ENCODE measurements at regions not wholly inside any gene's neighbourhood (a gene's known extent, or its start where the extent isn't known, plus 50 kb on each side); places are given as distances from the start of the nearest gene placed in this dataset.

DNA sequence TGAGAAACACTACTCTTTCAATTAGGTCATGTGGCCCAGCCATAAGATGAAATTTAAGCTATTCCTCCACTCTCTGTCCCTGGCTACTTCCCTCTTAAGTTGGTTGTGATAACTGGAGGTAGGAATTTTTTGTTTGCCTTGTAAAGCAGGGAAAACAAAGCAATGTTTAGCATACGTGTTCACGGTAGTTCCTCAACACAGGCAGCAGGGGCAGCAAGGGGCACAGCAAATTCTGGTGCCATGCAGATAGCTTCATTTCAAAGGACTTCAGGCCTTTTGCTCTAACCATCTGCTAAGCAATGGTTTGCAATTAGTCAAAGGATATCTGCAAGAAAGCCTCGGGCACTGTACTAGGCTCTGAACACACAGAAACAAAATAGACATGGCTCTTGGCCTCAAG is 330.2 kb downstream of the ZIC3 start:
- no peak for FAIRE-seq
- Histone ChIP-seq H3K4me3 (ENCODE audit: insufficient read depth, low read depth, low read length) (no peak overlapping the region), H3K36me3 (ENCODE audit: insufficient read depth, low read length) (no peaks in the 10 kb centered on the region), H3K4me2 (ENCODE audit: low read length) (no peak overlapping the region), H3K79me2 (ENCODE audit: insufficient read depth, low read length) (no peaks in the 10 kb centered on the region), H3K9me3 (ENCODE audit: insufficient read depth, low read depth, low read length) (no peaks in the 10 kb centered on the region), H2AFZ (ENCODE audit: low read depth, low read length) (no peak overlapping the region), H3K27ac (ENCODE audit: low read depth, low read length) (no peak overlapping the region), H3K9ac (ENCODE audit: low read length) (no peak overlapping the region), H3K27me3 (ENCODE audit: insufficient read depth, low read length) (no peaks in the 10 kb centered on the region), H3K4me1 (ENCODE audit: insufficient read depth, low read length) (no peaks in the 10 kb centered on the region), H4K20me1 (ENCODE audit: insufficient read depth, low read length) (no peaks in the 10 kb centered on the region)
- no peak overlapping the region for H3K27ac Mint-ChIP-seq (ENCODE audit: unreplicated experiment)
- TF ChIP-seq, protein P1, sequence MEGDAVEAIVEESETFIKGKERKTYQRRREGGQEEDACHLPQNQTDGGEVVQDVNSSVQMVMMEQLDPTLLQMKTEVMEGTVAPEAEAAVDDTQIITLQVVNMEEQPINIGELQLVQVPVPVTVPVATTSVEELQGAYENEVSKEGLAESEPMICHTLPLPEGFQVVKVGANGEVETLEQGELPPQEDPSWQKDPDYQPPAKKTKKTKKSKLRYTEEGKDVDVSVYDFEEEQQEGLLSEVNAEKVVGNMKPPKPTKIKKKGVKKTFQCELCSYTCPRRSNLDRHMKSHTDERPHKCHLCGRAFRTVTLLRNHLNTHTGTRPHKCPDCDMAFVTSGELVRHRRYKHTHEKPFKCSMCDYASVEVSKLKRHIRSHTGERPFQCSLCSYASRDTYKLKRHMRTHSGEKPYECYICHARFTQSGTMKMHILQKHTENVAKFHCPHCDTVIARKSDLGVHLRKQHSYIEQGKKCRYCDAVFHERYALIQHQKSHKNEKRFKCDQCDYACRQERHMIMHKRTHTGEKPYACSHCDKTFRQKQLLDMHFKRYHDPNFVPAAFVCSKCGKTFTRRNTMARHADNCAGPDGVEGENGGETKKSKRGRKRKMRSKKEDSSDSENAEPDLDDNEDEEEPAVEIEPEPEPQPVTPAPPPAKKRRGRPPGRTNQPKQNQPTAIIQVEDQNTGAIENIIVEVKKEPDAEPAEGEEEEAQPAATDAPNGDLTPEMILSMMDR (IDR thresholded peaks at IDR 0.05; ENCODE audit: insufficient read depth, low read depth, low read length), result no peak
- TF ChIP-seq EZH2 (IDR thresholded peaks at IDR 0.05; ENCODE audit: insufficient read depth, low read length), result no peak
- H3K4me1 Mint-ChIP-seq (ENCODE audit: low read depth, unreplicated experiment), result no peaks in the 10 kb centered on the region
- no peak overlapping the region for H3K4me3 Mint-ChIP-seq (ENCODE audit: unreplicated experiment)
- no peaks in the 10 kb centered on the region for H3K9me3 Mint-ChIP-seq (ENCODE audit: unreplicated experiment)
- no peaks in the 10 kb centered on the region for H3K27me3 Mint-ChIP-seq (ENCODE audit: low read depth, unreplicated experiment)
- DNase-seq (ENCODE audit: low read depth), result no peak
- no peaks in the 10 kb centered on the region for H3K36me3 Mint-ChIP-seq (ENCODE audit: low read depth, unreplicated experiment)

DNA sequence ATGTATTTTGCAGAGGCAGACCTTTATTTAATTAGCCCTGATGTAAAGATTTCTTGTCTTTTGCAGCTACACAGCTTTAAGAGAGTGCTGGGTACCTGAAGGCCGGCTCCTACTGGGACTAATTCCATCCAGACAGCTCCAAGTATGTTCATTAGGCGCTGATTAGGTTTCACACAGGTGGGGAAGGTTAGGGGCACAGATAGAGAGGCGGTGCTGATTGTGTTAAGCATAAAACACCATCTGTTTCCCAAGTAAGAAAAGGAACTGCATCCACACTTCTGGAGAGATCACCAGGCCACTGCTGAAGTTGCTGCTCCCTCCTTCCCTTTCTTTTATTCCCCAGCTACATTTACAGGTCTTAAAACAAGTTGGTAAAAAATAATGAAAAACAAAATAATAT is 349.5 kb downstream of the ZIC3 start:
- DNase-seq (ENCODE audit: low read depth), result no peak
- no peak overlapping the region for H2AFZ ChIP-seq (ENCODE audit: low read depth, low read length)
- no peaks in the 10 kb centered on the region for H3K27me3 ChIP-seq (ENCODE audit: insufficient read depth, low read length)
- H3K4me1 ChIP-seq (ENCODE audit: insufficient read depth, low read length), result no peaks in the 10 kb centered on the region
- Mint-ChIP-seq H3K4me3 (ENCODE audit: unreplicated experiment) (no peak overlapping the region), H3K36me3 (ENCODE audit: low read depth, unreplicated experiment) (no peaks in the 10 kb centered on the region), H3K27ac (ENCODE audit: unreplicated experiment) (no peak overlapping the region), H3K4me1 (ENCODE audit: low read depth, unreplicated experiment) (peaks cover 2% of the 10 kb centered on the region), H3K9me3 (ENCODE audit: unreplicated experiment) (no peaks in the 10 kb centered on the region), H3K27me3 (ENCODE audit: low read depth, unreplicated experiment) (peaks cover 2% of the 10 kb centered on the region)
- H4K20me1 ChIP-seq (ENCODE audit: insufficient read depth, low read length), result no peaks in the 10 kb centered on the region
- H3K4me2 ChIP-seq (ENCODE audit: low read length), result no peak overlapping the region
- H3K36me3 ChIP-seq (ENCODE audit: insufficient read depth, low read length), result no peaks in the 10 kb centered on the region
- H3K4me3 ChIP-seq (ENCODE audit: insufficient read depth, low read depth, low read length), result no peak overlapping the region
- no peak for FAIRE-seq
- H3K79me2 ChIP-seq (ENCODE audit: insufficient read depth, low read length), result no peaks in the 10 kb centered on the region
- no peak overlapping the region for H3K27ac ChIP-seq (ENCODE audit: low read depth, low read length)
- TF ChIP-seq, protein P1 (IDR thresholded peaks at IDR 0.05; ENCODE audit: insufficient read depth, low read depth, low read length), result no peak
- TF ChIP-seq EZH2 (IDR thresholded peaks at IDR 0.05; ENCODE audit: insufficient read depth, low read length), result no peak
- H3K9me3 ChIP-seq (ENCODE audit: insufficient read depth, low read depth, low read length), result no peaks in the 10 kb centered on the region
- H3K9ac ChIP-seq (ENCODE audit: low read length), result no peak overlapping the region

DNA sequence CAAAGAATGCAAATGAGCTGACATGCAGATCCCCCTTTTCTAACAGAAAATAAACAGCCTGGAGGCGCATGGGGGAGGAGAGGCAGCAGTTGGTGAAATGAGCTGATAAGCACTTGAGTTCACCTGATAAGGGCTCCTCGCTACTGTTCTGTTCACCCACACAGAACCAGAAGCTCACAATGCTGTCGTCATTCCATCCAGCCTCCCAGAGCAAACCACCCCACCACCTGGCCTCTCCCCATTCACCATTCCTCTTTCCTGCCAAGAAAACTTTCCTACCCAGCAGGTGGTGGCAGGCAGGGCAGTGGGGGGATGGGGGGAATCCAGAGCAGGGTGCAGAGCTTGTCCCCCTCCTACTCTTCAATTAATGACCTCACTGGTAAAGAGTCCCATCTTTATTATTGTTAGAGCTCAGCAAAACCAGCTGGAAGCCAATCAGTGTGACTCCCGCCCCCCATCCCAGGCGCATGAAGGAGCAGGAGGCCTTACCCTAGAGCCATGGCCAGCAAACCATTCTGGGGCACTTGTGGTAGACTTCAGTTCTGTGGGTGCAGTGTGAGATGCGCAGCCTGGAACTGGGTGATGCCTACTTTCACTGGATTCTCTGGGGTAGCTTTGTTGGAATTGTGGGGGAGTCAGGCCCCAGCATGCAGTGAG is 350.3 kb downstream of the ZIC3 start:
- Mint-ChIP-seq H3K27me3 (ENCODE audit: low read depth, unreplicated experiment) (peaks cover 3% of the 10 kb centered on the region), H3K4me1 (ENCODE audit: low read depth, unreplicated experiment) (peaks cover 2% of the 10 kb centered on the region), H3K27ac (ENCODE audit: unreplicated experiment) (no peak overlapping the region), H3K9me3 (ENCODE audit: unreplicated experiment) (no peaks in the 10 kb centered on the region), H3K4me3 (ENCODE audit: unreplicated experiment) (no peak overlapping the region), H3K36me3 (ENCODE audit: low read depth, unreplicated experiment) (no peaks in the 10 kb centered on the region)
- no peak overlapping the region for H3K4me2 ChIP-seq (ENCODE audit: low read length)
- no peaks in the 10 kb centered on the region for H4K20me1 ChIP-seq (ENCODE audit: insufficient read depth, low read length)
- no peak overlapping the region for H3K4me3 ChIP-seq (ENCODE audit: insufficient read depth, low read depth, low read length)
- H3K79me2 ChIP-seq (ENCODE audit: insufficient read depth, low read length), result no peaks in the 10 kb centered on the region
- H3K4me1 ChIP-seq (ENCODE audit: insufficient read depth, low read length), result no peaks in the 10 kb centered on the region
- no peaks in the 10 kb centered on the region for H3K36me3 ChIP-seq (ENCODE audit: insufficient read depth, low read length)
- no peak overlapping the region for H3K27ac ChIP-seq (ENCODE audit: low read depth, low read length)
- H3K9ac ChIP-seq (ENCODE audit: low read length), result no peak overlapping the region
- no peaks in the 10 kb centered on the region for H3K9me3 ChIP-seq (ENCODE audit: insufficient read depth, low read depth, low read length)
- no peaks in the 10 kb centered on the region for H3K27me3 ChIP-seq (ENCODE audit: insufficient read depth, low read length)
- FAIRE-seq (no peak), DNase-seq (ENCODE audit: low read depth) (no peak)
- TF ChIP-seq EZH2 (IDR thresholded peaks at IDR 0.05; ENCODE audit: insufficient read depth, low read length), result no peak
- TF ChIP-seq, protein P1 (IDR thresholded peaks at IDR 0.05; ENCODE audit: insufficient read depth, low read depth, low read length), result no peak
- no peak overlapping the region for H2AFZ ChIP-seq (ENCODE audit: low read depth, low read length)

Measured in astrocyte (in vitro differentiated cells and primary cell).